ENCODE measurements at regions not wholly inside any gene's neighbourhood (a gene's known extent, or its start where the extent isn't known, plus 50 kb on each side); places are given as distances from the start of the nearest gene placed in this dataset.

GRCh38 chr11:10936626-10937384, 79.0 kb upstream of the ZBED5 start:
- no peak overlapping the region for H3K4me3 ChIP-seq (replicated peaks; ENCODE audit: low read depth, low read length)
- DNase-seq (ENCODE audit: low read depth): no peak
- TF ChIP-seq CTCF (IDR thresholded peaks at IDR 0.05; ENCODE audit: low read length, missing control alignments): no peak

GRCh38 chr11:10935015-10935559, 77.2 kb upstream of the ZBED5 start:
- no peak for TF ChIP-seq CTCF (IDR thresholded peaks at IDR 0.05; ENCODE audit: low read length, missing control alignments)
- DNase-seq (ENCODE audit: low read depth): no peak
- no peak overlapping the region for H3K4me3 ChIP-seq (replicated peaks; ENCODE audit: low read depth, low read length)

GRCh38 chr11:10934293-10934860, 76.5 kb upstream of the ZBED5 start:
- TF ChIP-seq CTCF (IDR thresholded peaks at IDR 0.05; ENCODE audit: low read length, missing control alignments): no peak
- peak overlapping the region; percentile 61 for H3K4me3 ChIP-seq (replicated peaks; ENCODE audit: low read depth, low read length)
- no peak for DNase-seq (ENCODE audit: low read depth)

GRCh38 chr11:10933455-10934292, 75.8 kb upstream of the ZBED5 start:
- TF ChIP-seq CTCF (IDR thresholded peaks at IDR 0.05; ENCODE audit: low read length, missing control alignments): peak; percentile 97
- DNase-seq (ENCODE audit: low read depth): peak; percentile 95
- H3K4me3 ChIP-seq (replicated peaks; ENCODE audit: low read depth, low read length): peak overlapping the region; percentile 61

GRCh38 chr11:10932976-10933375, 75.1 kb upstream of the ZBED5 start:
- no peak overlapping the region for H3K4me3 ChIP-seq (replicated peaks; ENCODE audit: low read depth, low read length)
- DNase-seq (ENCODE audit: low read depth): no peak

More at GRCh38 chr11:10932976-10933375, 75.1 kb upstream of the ZBED5 start:
- TF ChIP-seq CTCF (IDR thresholded peaks at IDR 0.05; ENCODE audit: low read length, missing control alignments): no peak

Measured in fibroblast of pulmonary artery (primary cell).